IMR-90 (cell line): ENCODE measurements at regions not wholly inside any gene's neighbourhood (a gene's known extent, or its start where the extent isn't known, plus 50 kb on each side); places are given as distances from the start of the nearest gene placed in this dataset.

Experiments
- ATAC-seq: fragments of 200-7000 bp; cut with Tn5 transposase; 2 replicates; pipeline ENCODE4 v1.9.1; 2020; ENCODE audit warnings: low read depth, mild to moderate bottlenecking, moderate library complexity
- BruUV-seq: library from RNA; stranded (reverse); fragments of 400-500 nt; replicated peaks from 2 replicates; lab custom pipeline; 2021; lab: Mats Ljungman, UMichigan
- CTCF ChIA-PET: fragments of 300-600 bp; formaldehyde crosslinking; extraction: SDS; loops from one replicate; lab custom pipeline; 2021; ENCODE audit warnings: antibody characterized with exemption; lab: Yijun Ruan, JAX
- POLR2A ChIA-PET: fragments of 300-600 bp; sonication (Branson Sonifier 250); formaldehyde crosslinking; loops from one replicate; lab custom pipeline; 2022; ENCODE audit warnings: antibody characterized with exemption; ENCODE audit not compliant: unreplicated experiment; lab: Charles Lee
- DNase-seq: peaks from one replicate; pipeline ENCODE4 v3.0.0; 2013
- H2AFZ ChIP-seq: replicated peaks from 2 replicates; pipeline ENCODE3; 2013; ENCODE audit warnings: low read length, mild to moderate bottlenecking; ENCODE audit not compliant: poor library complexity
- H2AK5ac ChIP-seq: 2 replicates; pipeline ENCODE4 v1.6.1; 2013; ENCODE audit warnings: low read depth, low read length, inconsistent platforms
- H2AK9ac ChIP-seq: replicated peaks from 2 replicates; pipeline ENCODE3; 2013; ENCODE audit warnings: mild to moderate bottlenecking, low read depth, low read length, moderate library complexity; ENCODE audit not compliant: poor library complexity
- H2BK120ac ChIP-seq: 2 replicates; pipeline ENCODE4 v1.6.1; 2013; ENCODE audit warnings: low read depth, low read length, inconsistent platforms
- H2BK15ac ChIP-seq: 3 replicates; pipeline ENCODE4 v1.6.1; 2013; ENCODE audit warnings: low read depth, low read length, inconsistent platforms
- H2BK20ac ChIP-seq: 2 replicates; pipeline ENCODE4 v1.6.1; 2013; ENCODE audit warnings: low read depth, mild to moderate bottlenecking, inconsistent platforms, low read length, moderate library complexity
- H2BK5ac ChIP-seq: 2 replicates; pipeline ENCODE4 v1.6.1; 2013; ENCODE audit warnings: mild to moderate bottlenecking, low read depth, low read length, inconsistent platforms; ENCODE audit not compliant: poor library complexity, severe bottlenecking
- H3K14ac ChIP-seq: replicated peaks from 2 replicates; pipeline ENCODE4 v1.6.1; 2013; ENCODE audit warnings: low read depth, low read length, inconsistent platforms
- H3K18ac ChIP-seq: 2 replicates; pipeline ENCODE4 v1.6.1; 2013; ENCODE audit warnings: low read depth, low read length, control low read depth
- H3K23ac ChIP-seq: 2 replicates; pipeline ENCODE4 v1.6.1; 2013; ENCODE audit warnings: low read depth, low read length, inconsistent platforms
- H3K27ac ChIP-seq: 2 replicates; pipeline ENCODE4 v1.5.1; 2013; ENCODE audit warnings: mild to moderate bottlenecking, control low read depth, low read length; ENCODE audit not compliant: insufficient read depth
- H3K27me3 ChIP-seq: 2 replicates; pipeline ENCODE4 v1.6.1; 2013; ENCODE audit warnings: low read length; ENCODE audit not compliant: control insufficient read depth, insufficient read depth
- H3K36me3 ChIP-seq: 2 replicates; pipeline ENCODE4 v1.6.1; 2013; ENCODE audit warnings: low read length, mixed read lengths; ENCODE audit not compliant: control insufficient read depth, insufficient read depth
- H3K4ac ChIP-seq: 2 replicates; pipeline ENCODE4 v1.6.1; 2013; ENCODE audit warnings: low read depth, low read length, inconsistent platforms
- H3K4me1 ChIP-seq: 2 replicates; pipeline ENCODE4 v1.6.1; 2013; ENCODE audit warnings: low read length, mixed read lengths; ENCODE audit not compliant: control insufficient read depth, insufficient read depth
- H3K4me2 ChIP-seq: 2 replicates; pipeline ENCODE4 v1.6.1; 2013; ENCODE audit warnings: low read depth, mild to moderate bottlenecking, control low read depth, low read length, moderate library complexity
- H3K4me3 ChIP-seq: 2 replicates; pipeline ENCODE4 v1.5.1; 2013; ENCODE audit warnings: low read depth, mild to moderate bottlenecking, control low read depth, low read length, moderate library complexity; ENCODE audit not compliant: insufficient read depth
- H3K56ac ChIP-seq: 2 replicates; pipeline ENCODE4 v1.6.1; 2013; ENCODE audit warnings: low read length, inconsistent platforms; ENCODE audit not compliant: insufficient read depth; ENCODE audit errors: extremely low read depth
- H3K79me1 ChIP-seq, 2 experiments: 2 replicates each; pipeline ENCODE4 v1.6.1; 2013; ENCODE audit warnings: low read length in 2 of 2, inconsistent platforms in 1 of 2, low read depth in 1 of 2
- H3K9ac ChIP-seq: 2 replicates; pipeline ENCODE4 v1.6.1; 2013; ENCODE audit warnings: low read depth, low read length, control low read depth
- H3K9me1 ChIP-seq: 2 replicates; pipeline ENCODE4 v1.6.1; 2013; ENCODE audit warnings: low read length, inconsistent platforms; ENCODE audit not compliant: insufficient read depth
- H3K9me3 ChIP-seq: 2 replicates; pipeline ENCODE4 v1.6.1; 2013; ENCODE audit warnings: low read length; ENCODE audit not compliant: control insufficient read depth, insufficient read depth
- H4K20me1 ChIP-seq: 2 replicates; pipeline ENCODE4 v1.6.1; 2013; ENCODE audit warnings: low read length, inconsistent platforms; ENCODE audit not compliant: insufficient read depth
- H4K5ac ChIP-seq: 2 replicates; pipeline ENCODE4 v1.6.1; 2013; ENCODE audit warnings: mild to moderate bottlenecking, low read depth, low read length, control low read depth
- H4K8ac ChIP-seq, 2 experiments: 2 replicates each; pipeline ENCODE4 v1.6.1; 2013; ENCODE audit warnings: low read depth in 2 of 2, low read length in 2 of 2, control low read depth in 1 of 2, inconsistent platforms in 1 of 2
- H4K91ac ChIP-seq: 2 replicates; pipeline ENCODE4 v1.6.1; 2013; ENCODE audit warnings: low read depth, low read length, inconsistent platforms; ENCODE audit not compliant: insufficient read depth
- CEBPB ChIP-seq: IDR thresholded peaks from 2 replicates; pipeline ENCODE4 v1.6.1; 2012; ENCODE audit warnings: low read depth, low read length, improper control_type of control experiment
- ELK1 ChIP-seq: fragments of 150-350 bp; IDR thresholded peaks from 2 replicates; pipeline ENCODE4 v1.6.1; 2016; ENCODE audit warnings: low read depth, mild to moderate bottlenecking, low read length, moderate library complexity, borderline replicate concordance
- NFE2L2 ChIP-seq: fragments of 150-350 bp; IDR thresholded peaks from 2 replicates; pipeline ENCODE4 v1.6.1; 2016; ENCODE audit warnings: low read depth, mild to moderate bottlenecking, low read length
- WGBS, 2 experiments: methylation state at CpG; one replicate each; pipeline versions ENCODE4 v1.1.5 to v1.1.7; 2013; ENCODE audit warnings: missing lambda C conversion rate in 2 of 2; ENCODE audit not compliant: insufficient read length in 1 of 2; ENCODE audit errors: extremely low coverage in 2 of 2; 5-methylcytosine and 5-hydroxymethylcytosine counted together
- dilution Hi-C: fragments of 300-500 bp; cut with HindIII; formaldehyde crosslinking; loops from one replicate; pipeline ENCODE4 v1.14.3; 2018; ENCODE audit warnings: low sequenced_read_pairs; ENCODE audit not compliant: unreplicated experiment
- in situ Hi-C: fragments of 300-500 bp; cut with MboI; formaldehyde crosslinking; loops from 3 replicates; pipeline ENCODE4 v1.14.3; 2019; ENCODE audit warnings: low sequenced_read_pairs, inconsistent platforms, mixed read lengths
- intact Hi-C: fragments of 100-400 bp; cut with micrococcal nuclease; formaldehyde crosslinking; loops from 2 replicates; pipeline ENCODE4 v1.10.0; 2022

GRCh38 chr17:36867716-36868341, 69.4 kb upstream of the LHX1 start:
- H2AFZ ChIP-seq = no peak overlapping the region
- no peaks in the 10 kb centered on the region for H3K36me3 ChIP-seq
- no peak overlapping the region for H3K23ac ChIP-seq
- DNase-seq (no peak), ATAC-seq (no peak)
- H3K18ac ChIP-seq = no peak overlapping the region
- no peaks in the 10 kb centered on the region for H3K79me1 ChIP-seq
- H3K9me3 ChIP-seq = peaks cover 2% of the 10 kb centered on the region; the same call in 1 of the 2 replicates
- dilution Hi-C loops (no loop called here), in situ Hi-C loops (no loop called here), intact Hi-C loops (no loop called here)
- TF ChIP-seq ELK1 (no peak), CEBPB (peak; percentile 51; the same call in 1 of the 2 replicates), NFE2L2 (no peak)
- H3K9ac ChIP-seq = no peak overlapping the region
- no peak overlapping the region for H2BK20ac ChIP-seq
- no peaks in the 10 kb centered on the region for H4K20me1 ChIP-seq
- no peak overlapping the region for H3K4me3 ChIP-seq
- H2BK120ac ChIP-seq = no peak overlapping the region
- H4K8ac ChIP-seq = no peak overlapping the region
- no peak overlapping the region for H3K4ac ChIP-seq
- H3K14ac ChIP-seq = no peak overlapping the region
- H2AK9ac ChIP-seq = no peak overlapping the region
- H2AK5ac ChIP-seq = no peak overlapping the region
- POLR2A ChIA-PET = no interaction called here
- BruUV-seq = no TSS peak
- H4K5ac ChIP-seq = no peak overlapping the region
- no peak overlapping the region for H3K56ac ChIP-seq
- no peaks in the 10 kb centered on the region for H3K4me1 ChIP-seq
- no peak overlapping the region for H2BK5ac ChIP-seq
- no peak overlapping the region for H4K91ac ChIP-seq
- no peak overlapping the region for H3K27ac ChIP-seq
- no peak overlapping the region for H3K4me2 ChIP-seq
- H3K9me1 ChIP-seq = no peaks in the 10 kb centered on the region
- WGBS, 2 experiments = 52% methylated on average over 3 of the region's 6 CpGs; no CpG with 5 or more reads in 1 of the 2 experiments
- no peak overlapping the region for H2BK15ac ChIP-seq
- CTCF ChIA-PET = no interaction called here
- peaks cover 41% of the 10 kb centered on the region for H3K27me3 ChIP-seq
